GM06990 (cell line): ENCODE measurements at regions not wholly inside any gene's neighbourhood (a gene's known extent, or its start where the extent isn't known, plus 50 kb on each side); places are given as distances from the start of the nearest gene placed in this dataset.

Experiments
- DNase-seq: peaks from one replicate; pipeline ENCODE4 v3.0.0-alpha.2; 2011; ENCODE audit not compliant: insufficient read length; ENCODE audit errors: extremely low read depth
- H3K27me3 ChIP-seq: replicated peaks from 2 replicates; pipeline ENCODE4 v1.6.0; 2011; ENCODE audit warnings: low read length; ENCODE audit not compliant: control insufficient read depth, insufficient read depth
- H3K36me3 ChIP-seq: 2 replicates; pipeline ENCODE4 v1.5.1; 2011; ENCODE audit warnings: low read length; ENCODE audit not compliant: control insufficient read depth, insufficient read depth
- H3K4me3 ChIP-seq: replicated peaks from 2 replicates; pipeline ENCODE4 v1.5.1; 2011; ENCODE audit warnings: low read depth, mild to moderate bottlenecking, control low read depth, low read length
- CTCF ChIP-seq: IDR thresholded peaks from 2 replicates; pipeline ENCODE4 v1.5.1; 2011; ENCODE audit warnings: low read length, control low read depth, mild to moderate bottlenecking, inconsistent platforms; ENCODE audit not compliant: insufficient read depth, poor library complexity, severe bottlenecking

- Histone ChIP-seq H3K27me3 (no peaks in the 10 kb centered on the region; the same call in 1 of the 2 replicates), H3K36me3 (no peaks in the 10 kb centered on the region), H3K4me3 (no peak overlapping the region)
- DNase-seq = no peak
- no peak for TF ChIP-seq CTCF
Observed at GRCh38 chr15:70541511-70541910, 221.8 kb downstream of the UACA start.

DNA sequence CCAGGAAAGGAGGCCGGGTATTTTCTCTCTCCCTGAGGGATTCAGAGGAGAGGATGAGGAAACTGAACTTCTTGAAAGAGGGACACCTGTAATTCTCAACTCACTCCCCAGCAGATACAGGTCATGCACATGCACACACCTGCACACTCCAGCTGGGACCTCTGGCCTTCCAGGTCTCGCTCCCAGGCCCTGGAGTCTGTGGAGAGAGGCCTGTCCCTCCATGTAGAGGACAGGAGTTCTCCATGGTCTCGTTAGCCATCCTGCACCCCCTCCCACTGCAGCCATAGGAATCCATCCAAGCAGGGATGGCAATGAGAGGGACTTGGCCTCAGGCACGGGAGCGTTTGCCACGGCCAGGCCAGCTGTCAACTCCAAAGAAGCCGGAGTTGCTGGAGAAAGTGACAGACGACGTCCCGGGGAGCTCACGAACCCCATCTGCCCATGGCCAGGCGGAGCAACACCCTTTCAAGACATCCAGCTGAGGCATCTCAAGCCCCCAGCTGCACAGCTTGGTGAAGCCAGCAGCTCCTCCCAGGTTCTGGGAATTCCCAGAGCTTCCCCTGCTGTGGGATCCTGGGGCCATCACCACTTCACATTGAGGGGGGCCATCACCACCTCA is 223.3 kb downstream of the UACA start:
- Histone ChIP-seq H3K4me3 (no peak overlapping the region), H3K36me3 (no peaks in the 10 kb centered on the region), H3K27me3 (no peaks in the 10 kb centered on the region; the same call in 1 of the 2 replicates)
- no peak for DNase-seq
- no peak for TF ChIP-seq CTCF

DNA sequence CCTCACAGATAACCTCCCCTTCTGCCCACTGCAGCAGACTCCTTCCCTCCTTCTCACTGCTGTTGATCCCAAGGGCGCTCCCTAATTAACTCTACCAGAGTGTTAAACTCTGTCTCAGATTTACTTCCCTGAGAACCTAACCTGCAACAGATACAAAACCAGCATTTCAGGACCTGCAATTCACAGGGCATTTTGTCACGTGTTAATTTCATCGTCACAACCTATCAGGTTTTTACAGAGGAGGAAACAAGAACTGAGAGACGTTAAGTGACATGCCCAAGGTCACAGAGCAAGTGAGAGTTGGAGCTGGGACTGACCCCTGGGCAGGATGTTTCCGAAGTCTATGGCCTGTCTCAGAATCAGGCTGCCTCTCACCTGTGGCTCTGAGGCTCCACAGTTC is 223.9 kb downstream of the UACA start:
- H3K27me3 ChIP-seq = no peaks in the 10 kb centered on the region; the same call in 1 of the 2 replicates
- no peak for DNase-seq

DNA sequence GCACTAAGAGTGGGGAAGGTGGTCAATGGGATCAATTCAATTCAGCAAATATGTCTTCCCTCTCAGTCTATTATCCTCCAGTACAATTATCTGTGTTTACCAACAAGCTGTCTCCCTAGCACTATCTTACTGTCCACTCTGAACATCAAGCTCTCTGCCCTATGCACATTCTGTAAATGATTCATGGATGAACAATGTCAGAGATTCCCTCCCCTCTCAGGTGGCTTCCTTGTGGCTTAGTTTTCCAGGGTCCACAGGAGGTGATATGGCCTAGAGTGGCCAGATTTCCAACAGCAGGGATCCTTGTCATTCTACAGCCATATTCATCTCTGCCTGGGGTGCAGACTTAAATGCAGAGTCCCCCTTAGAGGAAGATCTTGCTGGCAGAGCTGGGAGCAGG is 225.1 kb downstream of the UACA start:
- Histone ChIP-seq H3K36me3 (no peaks in the 10 kb centered on the region), H3K27me3 (no peaks in the 10 kb centered on the region; the same call in 1 of the 2 replicates), H3K4me3 (no peak overlapping the region)
- TF ChIP-seq CTCF = no peak
- no peak for DNase-seq

More for the DNA sequence above, 223.9 kb downstream of the UACA start:
- no peaks in the 10 kb centered on the region for H3K36me3 ChIP-seq
- no peak overlapping the region for H3K4me3 ChIP-seq
- no peak for TF ChIP-seq CTCF

DNA sequence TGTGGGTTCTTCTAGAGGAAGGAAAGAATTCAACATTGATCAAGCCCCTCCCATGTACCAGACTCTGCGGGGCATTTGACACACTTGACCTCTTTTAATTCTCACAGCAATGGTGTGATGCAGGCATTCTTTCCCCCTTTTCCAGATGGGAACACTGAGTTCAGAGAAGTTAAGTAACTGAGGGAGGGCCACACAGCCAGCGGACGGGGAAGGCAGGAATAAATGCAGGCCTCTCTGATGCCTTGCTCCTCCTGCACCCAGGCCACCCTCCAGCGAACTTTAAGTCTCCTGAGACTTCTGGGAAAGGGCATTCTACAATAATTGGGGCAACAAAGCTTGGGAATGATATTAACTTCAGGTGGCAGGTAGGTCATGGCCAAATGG is 227.4 kb downstream of the UACA start:
- Histone ChIP-seq H3K36me3 (no peaks in the 10 kb centered on the region), H3K27me3 (no peaks in the 10 kb centered on the region; the same call in 1 of the 2 replicates), H3K4me3 (no peak overlapping the region)
- TF ChIP-seq CTCF = no peak
- DNase-seq = no peak
